ENCODE measurements at regions not wholly inside any gene's neighbourhood (a gene's known extent, or its start where the extent isn't known, plus 50 kb on each side); places are given as distances from the start of the nearest gene placed in this dataset.

- no peak for TF ChIP-seq POLR2A (IDR thresholded peaks at IDR 0.05)
- no peak for TF ChIP-seq CTCF (IDR thresholded peaks at IDR 0.05)
Measured at GRCh38 chr7:121803039-121803438, 69.9 kb upstream of the PTPRZ1 start.

Measured in Peyer's patch (tissue), 4 donors.